ENCODE measurements at regions not wholly inside any gene's neighbourhood (a gene's known extent, or its start where the extent isn't known, plus 50 kb on each side); places are given as distances from the start of the nearest gene placed in this dataset.
A peak's percentile ranks its signal among the peaks of the same experiment; 100 is the strongest.
"Not testable (repeated sequence)": the region's sequence is repeated elsewhere in the genome, so short reads cannot be mapped to it uniquely, and the experiment has no call there.

- H3K4me3 ChIP-seq (ENCODE audit: low read depth, low read length), result no peak overlapping the region
- DNase-seq (ENCODE audit: low read depth), result no peak
- TF ChIP-seq CTCF (IDR thresholded peaks at IDR 0.05; ENCODE audit: control insufficient read depth, extremely low read depth, insufficient read depth), result no peak
Observed at GRCh38 chr6:85771925-85772430, 129.3 kb upstream of the SYNCRIP start.

DNA sequence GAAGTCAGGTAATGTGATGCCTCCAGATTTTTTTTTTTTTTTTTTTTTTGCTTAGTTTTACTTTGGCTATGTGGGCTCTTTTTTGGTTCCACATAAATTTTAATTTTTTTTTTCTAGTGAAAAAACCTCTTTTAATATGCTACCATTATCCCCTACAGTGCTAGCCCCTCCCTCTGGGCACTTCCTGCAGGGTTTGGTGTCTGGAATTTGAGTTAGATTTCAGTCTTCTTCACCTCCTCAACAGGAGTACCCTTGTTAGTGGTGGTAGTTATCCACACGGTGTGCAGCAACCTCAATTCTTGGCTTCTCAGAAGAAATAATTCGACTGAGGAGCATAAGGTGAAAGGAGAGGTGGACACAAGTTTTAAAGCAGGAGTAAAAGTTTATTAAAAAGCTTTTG is 128.8 kb upstream of the SYNCRIP start:
- DNase-seq (ENCODE audit: low read depth), result no peak
- no peak for TF ChIP-seq CTCF (IDR thresholded peaks at IDR 0.05; ENCODE audit: control insufficient read depth, extremely low read depth, insufficient read depth)
- H3K4me3 ChIP-seq (ENCODE audit: low read depth, low read length), result no peak overlapping the region

GRCh38 chr6:85764844-85765243 is 122.2 kb upstream of the SYNCRIP start:
- no peak for TF ChIP-seq CTCF (IDR thresholded peaks at IDR 0.05; ENCODE audit: control insufficient read depth, extremely low read depth, insufficient read depth)
- no peak for DNase-seq (ENCODE audit: low read depth)

GRCh38 chr6:85756982-85757381 is 114.3 kb upstream of the SYNCRIP start:
- TF ChIP-seq CTCF (IDR thresholded peaks at IDR 0.05; ENCODE audit: control insufficient read depth, extremely low read depth, insufficient read depth), result peak; percentile 64
- no peak overlapping the region for H3K4me3 ChIP-seq (ENCODE audit: low read depth, low read length)
- peak; percentile 31 for DNase-seq (ENCODE audit: low read depth)

More at GRCh38 chr6:85764844-85765243, 122.2 kb upstream of the SYNCRIP start:
- no peak overlapping the region for H3K4me3 ChIP-seq (ENCODE audit: low read depth, low read length)

DNA sequence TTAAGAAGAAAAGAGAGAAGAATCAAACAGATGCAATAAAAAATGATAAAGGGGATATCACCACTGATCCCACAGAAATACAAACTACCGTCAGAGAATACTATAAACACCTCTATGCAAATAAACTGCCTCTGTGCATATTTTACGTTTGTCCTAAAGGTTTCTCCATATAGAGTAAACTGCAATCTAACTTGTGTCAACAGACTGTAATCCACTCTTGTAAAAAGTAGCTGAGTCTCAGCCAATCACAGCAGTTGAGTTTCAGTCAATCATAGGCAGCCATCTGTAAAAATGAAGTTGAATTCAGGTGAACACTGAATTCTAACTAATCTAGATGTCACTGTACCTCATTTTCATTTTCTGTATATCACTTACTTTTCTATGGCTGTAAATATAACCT is 112.2 kb upstream of the SYNCRIP start:
- DNase-seq (ENCODE audit: low read depth), result peak; percentile 58
- TF ChIP-seq CTCF (IDR thresholded peaks at IDR 0.05; ENCODE audit: control insufficient read depth, extremely low read depth, insufficient read depth), result no peak
- H3K4me3 ChIP-seq (ENCODE audit: low read depth, low read length), result no peak overlapping the region

GRCh38 chr6:85752602-85753001 is 109.9 kb upstream of the SYNCRIP start:
- TF ChIP-seq CTCF (IDR thresholded peaks at IDR 0.05; ENCODE audit: control insufficient read depth, extremely low read depth, insufficient read depth), result no peak
- H3K4me3 ChIP-seq (ENCODE audit: low read depth, low read length), result no peak overlapping the region
- DNase-seq (ENCODE audit: low read depth), result no peak

GRCh38 chr6:85751374-85752055 is 108.8 kb upstream of the SYNCRIP start:
- DNase-seq (ENCODE audit: low read depth), result no peak
- no peak for TF ChIP-seq CTCF (IDR thresholded peaks at IDR 0.05; ENCODE audit: control insufficient read depth, extremely low read depth, insufficient read depth)
- no peak overlapping the region for H3K4me3 ChIP-seq (ENCODE audit: low read depth, low read length)

DNA sequence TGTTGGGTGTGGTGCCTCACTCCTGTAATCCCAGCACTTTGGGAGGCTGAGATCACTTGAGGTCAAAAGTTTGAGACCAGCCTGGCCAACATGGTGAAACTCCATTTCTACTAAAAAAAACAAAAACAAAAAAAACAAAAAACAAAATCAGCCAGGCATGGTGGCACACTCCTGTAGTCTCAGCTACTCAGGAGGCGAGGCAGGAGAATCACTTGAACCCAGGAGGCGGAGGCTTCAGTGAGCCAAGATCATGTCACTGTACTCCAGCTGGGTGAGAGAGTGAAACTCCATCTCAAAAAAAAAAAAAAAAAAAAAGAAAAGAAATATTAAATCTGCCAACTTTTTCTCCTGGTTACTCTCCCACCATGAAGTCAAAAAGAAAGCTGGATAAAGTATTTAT is 107.5 kb upstream of the SYNCRIP start:
- not testable (repeated sequence) for H3K4me3 ChIP-seq (ENCODE audit: low read depth, low read length); DNase-seq (ENCODE audit: low read depth)
